ENCODE measurements at regions not wholly inside any gene's neighbourhood (a gene's known extent, or its start where the extent isn't known, plus 50 kb on each side); places are given as distances from the start of the nearest gene placed in this dataset.

- H3K27ac ChIP-seq = no peak overlapping the region
- TF ChIP-seq ZFX (IDR thresholded peaks at IDR 0.05; ENCODE audit: borderline replicate concordance) = no peak
- no peak for TF ChIP-seq CTCF (IDR thresholded peaks at IDR 0.05)
Observed at GRCh38 chr7:57354195-57354594, 95.8 kb upstream of the ZNF716 start.

DNA sequence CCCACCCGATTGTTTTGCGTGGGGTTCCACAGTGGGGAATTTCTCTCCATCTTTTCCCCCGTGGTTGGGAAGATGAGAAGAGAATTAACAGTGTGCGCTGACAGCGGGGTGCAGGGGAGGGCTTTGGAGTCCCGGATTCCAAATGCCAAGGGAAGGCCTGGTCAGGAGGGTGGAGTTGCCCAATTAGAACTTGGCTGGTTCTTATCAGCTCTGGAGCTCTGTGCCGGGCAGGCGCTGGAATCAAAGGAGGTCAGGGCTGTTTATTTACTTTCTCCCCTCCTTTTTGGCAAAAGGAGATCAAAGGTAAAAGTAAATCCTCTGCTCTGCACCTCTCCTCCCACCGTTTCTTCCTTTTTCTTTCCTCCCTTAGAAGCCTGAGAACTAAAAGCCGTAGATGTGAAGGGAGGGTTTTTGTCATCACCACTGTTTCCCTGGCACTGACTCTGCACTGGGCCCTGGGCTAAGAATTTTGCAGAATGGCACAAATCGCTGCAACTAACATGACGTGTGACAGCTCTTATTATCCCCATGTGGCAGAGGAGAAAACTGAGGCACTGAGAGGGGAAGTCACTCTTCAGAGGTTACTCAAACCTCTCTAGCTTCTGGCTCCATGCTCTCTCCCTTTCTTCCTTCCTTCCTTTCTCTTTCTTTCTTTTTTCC is 95.2 kb upstream of the ZNF716 start:
- TF ChIP-seq ZFX (IDR thresholded peaks at IDR 0.05; ENCODE audit: borderline replicate concordance) = no peak
- H3K27ac ChIP-seq = no peak overlapping the region

DNA sequence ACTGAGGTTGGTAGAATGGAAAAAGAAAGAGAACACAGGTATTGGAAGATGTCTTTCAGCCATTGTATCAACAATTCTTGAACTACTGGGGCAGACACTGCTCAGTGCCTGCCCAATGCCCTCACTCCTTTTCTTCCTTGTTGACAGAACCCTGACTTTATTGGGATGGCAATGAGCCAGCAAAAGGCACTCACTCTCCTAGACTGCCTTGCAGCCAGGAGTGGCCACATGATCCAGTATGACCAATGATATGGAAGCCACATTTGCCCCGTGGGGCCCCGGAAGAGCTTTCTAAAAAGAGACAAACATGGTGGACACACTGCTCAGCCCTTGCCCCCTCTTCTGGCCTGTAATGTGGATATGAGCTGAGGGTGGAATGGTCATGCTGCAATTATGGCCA is 88.6 kb upstream of the ZNF716 start:
- TF ChIP-seq ZFX (IDR thresholded peaks at IDR 0.05; ENCODE audit: borderline replicate concordance) = no peak
- H3K27ac ChIP-seq = no peak overlapping the region

GRCh38 chr7:57362868-57363267 is 87.1 kb upstream of the ZNF716 start:
- no peak overlapping the region for H3K27ac ChIP-seq
- TF ChIP-seq ZFX (IDR thresholded peaks at IDR 0.05; ENCODE audit: borderline replicate concordance) (no peak), CTCF (IDR thresholded peaks at IDR 0.05) (no peak)

DNA sequence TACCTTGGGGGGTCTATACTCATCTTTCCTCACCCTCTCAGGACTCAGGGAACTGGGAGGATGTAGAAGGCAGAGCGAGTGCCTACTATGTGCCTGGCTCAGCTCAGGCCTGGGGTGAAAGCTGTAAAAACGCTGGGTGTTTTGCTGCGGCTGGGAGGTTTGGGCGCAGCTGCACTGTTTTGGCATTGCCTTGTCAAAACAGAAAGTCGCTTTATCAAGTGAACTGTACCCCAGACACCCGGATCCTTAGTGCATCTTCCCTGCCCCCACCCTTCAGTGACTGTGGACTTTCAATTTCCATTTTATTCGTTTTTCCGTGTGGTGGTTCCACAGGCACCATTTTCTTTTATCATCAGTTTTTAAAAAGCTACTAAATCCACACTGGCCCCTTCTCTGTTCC is 86.7 kb upstream of the ZNF716 start:
- TF ChIP-seq ZFX (IDR thresholded peaks at IDR 0.05; ENCODE audit: borderline replicate concordance) (no peak), CTCF (IDR thresholded peaks at IDR 0.05) (no peak)
- no peak overlapping the region for H3K27ac ChIP-seq

- TF ChIP-seq ZFX (IDR thresholded peaks at IDR 0.05; ENCODE audit: borderline replicate concordance) (no peak), CTCF (IDR thresholded peaks at IDR 0.05) (no peak)
- H3K27ac ChIP-seq = no peak overlapping the region
Observed at GRCh38 chr7:57364933-57365710, 84.9 kb upstream of the ZNF716 start.

DNA sequence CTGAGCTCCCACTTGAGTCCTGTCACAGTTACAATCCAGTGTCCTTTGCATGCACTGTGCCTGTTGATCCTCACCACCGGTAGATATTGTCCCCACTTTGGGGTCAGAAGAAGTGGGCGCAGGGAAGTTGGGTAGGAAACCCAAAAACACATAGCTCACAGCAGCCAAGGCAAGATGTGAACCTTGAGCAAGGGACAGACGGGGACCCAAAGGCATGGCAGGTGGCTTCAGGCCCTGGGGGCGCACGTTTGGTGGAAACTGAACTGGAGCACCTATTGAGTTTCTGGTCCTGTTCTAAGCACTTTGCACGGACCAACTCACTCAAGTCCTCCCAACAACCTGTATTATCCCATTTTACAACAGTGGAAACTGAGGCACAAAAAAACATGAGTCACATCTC is 82.8 kb upstream of the ZNF716 start:
- TF ChIP-seq CTCF (IDR thresholded peaks at IDR 0.05) = no peak
- no peak for TF ChIP-seq ZFX (IDR thresholded peaks at IDR 0.05; ENCODE audit: borderline replicate concordance)
- H3K27ac ChIP-seq = no peak overlapping the region

DNA sequence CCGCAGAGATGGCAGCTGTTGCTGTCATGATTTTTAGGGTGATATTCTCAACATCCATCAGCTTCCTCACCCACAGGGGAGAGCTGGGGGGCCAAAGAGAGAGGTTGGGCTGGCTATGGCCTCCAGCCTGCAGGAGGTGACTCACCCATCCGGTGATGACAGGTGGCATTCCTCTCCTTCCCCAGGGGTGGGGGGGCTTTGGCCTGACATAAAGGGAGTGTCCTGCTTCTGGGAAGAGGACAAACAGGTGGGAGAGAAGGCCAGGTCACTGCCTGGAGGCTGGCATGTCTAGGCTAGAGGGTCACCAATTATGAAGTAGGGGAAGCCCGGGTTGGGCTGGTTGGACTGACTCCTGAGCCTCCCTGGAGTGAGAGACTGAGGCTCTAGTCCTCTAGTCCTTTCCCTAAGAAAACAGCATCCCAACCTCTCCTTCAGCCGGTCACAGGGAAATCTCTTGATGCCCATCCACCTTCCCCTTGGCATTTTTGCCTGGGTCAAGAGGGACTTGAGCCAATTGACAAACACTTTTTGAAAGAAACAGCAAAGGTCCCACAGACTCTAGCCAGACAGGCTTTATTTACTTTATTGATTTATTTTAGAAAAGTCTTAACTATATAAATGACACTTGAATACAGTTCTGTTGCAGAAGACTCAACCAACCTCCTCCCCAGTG is 79.8 kb upstream of the ZNF716 start:
- TF ChIP-seq ZFX (IDR thresholded peaks at IDR 0.05; ENCODE audit: borderline replicate concordance) = no peak
- no peak for TF ChIP-seq CTCF (IDR thresholded peaks at IDR 0.05)
- no peak overlapping the region for H3K27ac ChIP-seq
